Loucy (cell line): ENCODE measurements at regions not wholly inside any gene's neighbourhood (a gene's known extent, or its start where the extent isn't known, plus 50 kb on each side); places are given as distances from the start of the nearest gene placed in this dataset.

ENCODE experiments used
- EZH2phosphoT487 ChIP-seq: fragments of 200-600 bp; IDR thresholded peaks from 2 replicates; pipeline ENCODE4 v1.6.1; 2018; ENCODE audit warnings: antibody characterized with exemption, mild to moderate bottlenecking, moderate library complexity, borderline replicate concordance
- TF ChIP-seq, protein P1 (sequence below): fragments of 200-600 bp; sonication (generic); conservative IDR thresholded peaks from 2 replicates; pipeline ENCODE4 v1.5.1; 2014; ENCODE audit warnings: mild to moderate bottlenecking, antibody characterized with exemption, low read length

DNA sequence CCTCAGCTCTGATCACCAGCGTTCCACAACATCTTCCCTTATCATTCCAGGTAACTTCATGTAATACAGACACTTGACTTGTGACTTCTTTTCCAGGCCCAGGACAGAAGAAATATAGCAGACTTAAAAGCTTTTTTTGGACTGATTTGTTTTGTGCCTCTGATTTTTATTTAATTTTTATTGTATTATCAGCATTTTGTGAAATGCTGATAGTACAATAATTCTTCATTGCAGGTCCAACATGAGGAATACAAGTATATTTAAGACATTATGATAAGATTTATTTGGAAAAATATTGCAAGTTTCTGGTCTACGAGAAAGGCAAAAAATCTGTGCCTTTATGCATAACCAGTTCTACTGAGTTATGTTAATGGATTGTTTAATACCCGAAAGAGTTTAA lies 94.5 kb upstream of the THUMPD2 start:
- TF ChIP-seq, protein P1, sequence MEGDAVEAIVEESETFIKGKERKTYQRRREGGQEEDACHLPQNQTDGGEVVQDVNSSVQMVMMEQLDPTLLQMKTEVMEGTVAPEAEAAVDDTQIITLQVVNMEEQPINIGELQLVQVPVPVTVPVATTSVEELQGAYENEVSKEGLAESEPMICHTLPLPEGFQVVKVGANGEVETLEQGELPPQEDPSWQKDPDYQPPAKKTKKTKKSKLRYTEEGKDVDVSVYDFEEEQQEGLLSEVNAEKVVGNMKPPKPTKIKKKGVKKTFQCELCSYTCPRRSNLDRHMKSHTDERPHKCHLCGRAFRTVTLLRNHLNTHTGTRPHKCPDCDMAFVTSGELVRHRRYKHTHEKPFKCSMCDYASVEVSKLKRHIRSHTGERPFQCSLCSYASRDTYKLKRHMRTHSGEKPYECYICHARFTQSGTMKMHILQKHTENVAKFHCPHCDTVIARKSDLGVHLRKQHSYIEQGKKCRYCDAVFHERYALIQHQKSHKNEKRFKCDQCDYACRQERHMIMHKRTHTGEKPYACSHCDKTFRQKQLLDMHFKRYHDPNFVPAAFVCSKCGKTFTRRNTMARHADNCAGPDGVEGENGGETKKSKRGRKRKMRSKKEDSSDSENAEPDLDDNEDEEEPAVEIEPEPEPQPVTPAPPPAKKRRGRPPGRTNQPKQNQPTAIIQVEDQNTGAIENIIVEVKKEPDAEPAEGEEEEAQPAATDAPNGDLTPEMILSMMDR, result no peak
- no peak for TF ChIP-seq EZH2phosphoT487
